ENCODE measurements at regions not wholly inside any gene's neighbourhood (a gene's known extent, or its start where the extent isn't known, plus 50 kb on each side); places are given as distances from the start of the nearest gene placed in this dataset.

DNA sequence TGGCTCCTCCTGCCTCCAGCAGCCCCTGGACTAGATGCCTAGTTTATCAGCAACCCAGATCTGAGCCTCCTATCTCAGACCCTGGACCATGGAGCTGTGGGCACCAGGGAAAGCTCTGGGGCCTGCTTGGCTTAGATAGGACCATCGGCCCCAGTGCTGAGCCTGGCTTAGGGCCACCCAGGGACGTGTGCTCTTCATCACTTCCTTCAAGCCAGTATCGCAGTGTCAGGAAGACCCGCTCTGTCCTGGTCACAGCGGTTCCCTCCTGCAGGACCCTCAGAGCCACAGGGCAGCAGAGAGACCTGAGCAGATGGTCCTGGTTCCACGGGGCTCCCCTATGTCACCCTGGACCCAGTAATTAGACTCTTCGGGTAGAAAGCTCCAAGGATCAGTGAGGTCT lies 105.7 kb upstream of the FAM20C start:
- no CpG with 5 or more reads among the region's 7 CpGs for WGBS, 2 experiments (ENCODE audit: extremely low coverage in 2 of 2, insufficient read length in 1 of 2)
- ATAC-seq (ENCODE audit: low read depth): no peak
- no peak overlapping the region for H3K56ac ChIP-seq (ENCODE audit: extremely low read depth, insufficient read depth, low read length)
- ChIA-PET CTCF (no interaction called here), POLR2A (ENCODE audit: unreplicated experiment) (no interaction called here)
- no peaks in the 10 kb centered on the region for H4K20me1 ChIP-seq (ENCODE audit: insufficient read depth, low read length)
- no peaks in the 10 kb centered on the region for H3K36me3 ChIP-seq (ENCODE audit: control insufficient read depth, insufficient read depth, low read length)
- peak overlapping the region; percentile 98 for H2BK120ac ChIP-seq (ENCODE audit: low read depth, low read length)
- peaks cover 0 to 15% of the 10 kb centered on the region in 2 experiments; a peak in 2 of 4 replicates for H3K79me1 ChIP-seq (ENCODE audit: low read depth in 1 of 2, low read length in 2 of 2)
- H2AFZ ChIP-seq (replicated peaks; ENCODE audit: low read length, poor library complexity): peak overlapping the region; percentile 33
- H2BK20ac ChIP-seq (ENCODE audit: low read depth, low read length): peak overlapping the region; percentile 68; the same call in 1 of the 2 replicates
- H3K4me2 ChIP-seq (ENCODE audit: low read depth, low read length): no peak overlapping the region
- H3K9me3 ChIP-seq (ENCODE audit: control insufficient read depth, insufficient read depth, low read length): no peaks in the 10 kb centered on the region
- no peak overlapping the region for H3K4me3 ChIP-seq (ENCODE audit: insufficient read depth, low read depth, low read length)
- H3K18ac ChIP-seq (ENCODE audit: low read depth, low read length): 0 out of 2 replicates have a peak overlapping the region, but pooled peaks have one; percentile 12
- in situ Hi-C loops (cut with MboI; ENCODE audit: low sequenced_read_pairs) (no loop called here), intact Hi-C loops (cut with micrococcal nuclease) (no loop called here), dilution Hi-C loops (cut with HindIII; ENCODE audit: low sequenced_read_pairs, unreplicated experiment) (no loop called here)
- no peak overlapping the region for H3K23ac ChIP-seq (ENCODE audit: low read depth, low read length)
- no peaks in the 10 kb centered on the region for H3K27me3 ChIP-seq (ENCODE audit: control insufficient read depth, insufficient read depth, low read length)
- no peak for TF ChIP-seq MAZ (IDR thresholded peaks at IDR 0.05; ENCODE audit: borderline replicate concordance, low read depth, low read length)
- TF ChIP-seq BHLHE40 (IDR thresholded peaks at IDR 0.05; ENCODE audit: low read depth, low read length): no peak
- TF ChIP-seq FOS (IDR thresholded peaks at IDR 0.05; ENCODE audit: low read depth, low read length): no peak
- no peak for TF ChIP-seq USF2 (IDR thresholded peaks at IDR 0.05; ENCODE audit: low read depth, low read length)
- no peak for TF ChIP-seq POLR2A (IDR thresholded peaks at IDR 0.05; ENCODE audit: low read depth, low read length)
- no peak for TF ChIP-seq RAD21 (IDR thresholded peaks at IDR 0.05; ENCODE audit: low read length)
- no peak for TF ChIP-seq RFX5 (IDR thresholded peaks at IDR 0.05; ENCODE audit: low read depth, low read length)
- TF ChIP-seq, protein P1, sequence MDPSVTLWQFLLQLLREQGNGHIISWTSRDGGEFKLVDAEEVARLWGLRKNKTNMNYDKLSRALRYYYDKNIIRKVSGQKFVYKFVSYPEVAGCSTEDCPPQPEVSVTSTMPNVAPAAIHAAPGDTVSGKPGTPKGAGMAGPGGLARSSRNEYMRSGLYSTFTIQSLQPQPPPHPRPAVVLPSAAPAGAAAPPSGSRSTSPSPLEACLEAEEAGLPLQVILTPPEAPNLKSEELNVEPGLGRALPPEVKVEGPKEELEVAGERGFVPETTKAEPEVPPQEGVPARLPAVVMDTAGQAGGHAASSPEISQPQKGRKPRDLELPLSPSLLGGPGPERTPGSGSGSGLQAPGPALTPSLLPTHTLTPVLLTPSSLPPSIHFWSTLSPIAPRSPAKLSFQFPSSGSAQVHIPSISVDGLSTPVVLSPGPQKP (IDR thresholded peaks at IDR 0.05; ENCODE audit: borderline replicate concordance, low read depth, low read length): no peak
- no peak for TF ChIP-seq NFE2L2 (IDR thresholded peaks at IDR 0.05; ENCODE audit: low read depth, low read length)
- TF ChIP-seq, protein P2, sequence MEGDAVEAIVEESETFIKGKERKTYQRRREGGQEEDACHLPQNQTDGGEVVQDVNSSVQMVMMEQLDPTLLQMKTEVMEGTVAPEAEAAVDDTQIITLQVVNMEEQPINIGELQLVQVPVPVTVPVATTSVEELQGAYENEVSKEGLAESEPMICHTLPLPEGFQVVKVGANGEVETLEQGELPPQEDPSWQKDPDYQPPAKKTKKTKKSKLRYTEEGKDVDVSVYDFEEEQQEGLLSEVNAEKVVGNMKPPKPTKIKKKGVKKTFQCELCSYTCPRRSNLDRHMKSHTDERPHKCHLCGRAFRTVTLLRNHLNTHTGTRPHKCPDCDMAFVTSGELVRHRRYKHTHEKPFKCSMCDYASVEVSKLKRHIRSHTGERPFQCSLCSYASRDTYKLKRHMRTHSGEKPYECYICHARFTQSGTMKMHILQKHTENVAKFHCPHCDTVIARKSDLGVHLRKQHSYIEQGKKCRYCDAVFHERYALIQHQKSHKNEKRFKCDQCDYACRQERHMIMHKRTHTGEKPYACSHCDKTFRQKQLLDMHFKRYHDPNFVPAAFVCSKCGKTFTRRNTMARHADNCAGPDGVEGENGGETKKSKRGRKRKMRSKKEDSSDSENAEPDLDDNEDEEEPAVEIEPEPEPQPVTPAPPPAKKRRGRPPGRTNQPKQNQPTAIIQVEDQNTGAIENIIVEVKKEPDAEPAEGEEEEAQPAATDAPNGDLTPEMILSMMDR (conservative IDR thresholded peaks at IDR 0.05; ENCODE audit: low read depth, low read length): no peak
- no peak for TF ChIP-seq MAFK (IDR thresholded peaks at IDR 0.05; ENCODE audit: low read depth, low read length)
- TF ChIP-seq MXI1 (IDR thresholded peaks at IDR 0.05; ENCODE audit: borderline replicate concordance, low read depth, low read length): no peak
- no peak for TF ChIP-seq RCOR1 (IDR thresholded peaks at IDR 0.05; ENCODE audit: insufficient replicate concordance, low read length)
- no peak for TF ChIP-seq SMC3 (IDR thresholded peaks at IDR 0.05; ENCODE audit: low read depth, low read length)
- TF ChIP-seq CHD1 (IDR thresholded peaks at IDR 0.05; ENCODE audit: low read depth, low read length): no peak
- no peak overlapping the region for H2BK5ac ChIP-seq (ENCODE audit: low read depth, low read length, poor library complexity, severe bottlenecking)
- peak overlapping the region; percentile 83 for H3K4ac ChIP-seq (ENCODE audit: low read depth, low read length)
- peak overlapping the region; percentile 80 for H4K91ac ChIP-seq (ENCODE audit: insufficient read depth, low read depth, low read length)
- H2BK15ac ChIP-seq (ENCODE audit: low read depth, low read length): peak overlapping the region; percentile 81; the same call in 1 of the 3 replicates
- peaks cover 32% of the 10 kb centered on the region for H3K9me1 ChIP-seq (ENCODE audit: insufficient read depth, low read length)
- no peak for DNase-seq
- no TSS peak for BruUV-seq (replicated peaks)
- no peak overlapping the region for H3K9ac ChIP-seq (ENCODE audit: low read depth, low read length)
- H4K8ac ChIP-seq (ENCODE audit: low read depth in 2 of 2, low read length in 2 of 2): peak overlapping the region in 1 of 2 experiments; percentile 26; a peak in 1 of 4 replicates
- peaks cover 37% of the 10 kb centered on the region for H3K4me1 ChIP-seq (ENCODE audit: control insufficient read depth, insufficient read depth, low read length)
- H2AK9ac ChIP-seq (replicated peaks; ENCODE audit: low read depth, low read length, poor library complexity): peak overlapping the region; percentile 89
- peak overlapping the region; percentile 57; the same call in 1 of the 2 replicates for H3K14ac ChIP-seq (replicated peaks; ENCODE audit: low read depth, low read length)
- no peak overlapping the region for H3K27ac ChIP-seq (ENCODE audit: insufficient read depth, low read length)
- no peak overlapping the region for H4K5ac ChIP-seq (ENCODE audit: low read depth, low read length)
- H2AK5ac ChIP-seq (ENCODE audit: low read depth, low read length): peak overlapping the region; percentile 94

Measured in IMR-90 (cell line).